ENCODE measurements at regions not wholly inside any gene's neighbourhood (a gene's known extent, or its start where the extent isn't known, plus 50 kb on each side); places are given as distances from the start of the nearest gene placed in this dataset.

- TF ChIP-seq CTCF (IDR thresholded peaks at IDR 0.05; ENCODE audit: low read length) = no peak
- TF ChIP-seq EZH2 (IDR thresholded peaks at IDR 0.05; ENCODE audit: borderline replicate concordance, low read length) = no peak
Observed at GRCh38 chr13:109336730-109337129, 449.7 kb downstream of the IRS2 start.
